Neural cell (in vitro differentiated cells): ENCODE measurements at regions not wholly inside any gene's neighbourhood (a gene's known extent, or its start where the extent isn't known, plus 50 kb on each side); places are given as distances from the start of the nearest gene placed in this dataset.

Experiments
- H2AFZ ChIP-seq: fragments of 200-600, 300-800 bp; sonication (generic), shearing (Covaris generic); 2 replicates; pipeline ENCODE4 v1.6.0; 2014; ENCODE audit warnings: low read depth, mild to moderate bottlenecking, antibody characterized with exemption, low read length, moderate library complexity
- H3F3A ChIP-seq: fragments of 200-600 bp; shearing (Covaris generic); 2 replicates; pipeline ENCODE4 v1.6.1; 2016; ENCODE audit warnings: mild to moderate bottlenecking, moderate library complexity, mixed read lengths, antibody characterized with exemption, low read length; ENCODE audit not compliant: insufficient read depth, poor library complexity, severe bottlenecking
- H3K27ac ChIP-seq: fragments of 200-600, 300-800 bp; sonication (generic), shearing (Covaris generic); 2 replicates; pipeline ENCODE4 v1.5.1; 2014; ENCODE audit warnings: mild to moderate bottlenecking, low read length, moderate library complexity
- H3K27me3 ChIP-seq: fragments of 300-800, 200-600 bp; sonication (generic), shearing (Covaris generic); 2 replicates; pipeline ENCODE4 v1.6.0; 2014; ENCODE audit warnings: mild to moderate bottlenecking, low read depth, low read length, moderate library complexity; ENCODE audit not compliant: insufficient read depth
- H3K36me3 ChIP-seq: fragments of 300-800, 200-600 bp; sonication (generic), shearing (Covaris generic); 2 replicates; pipeline ENCODE4 v1.5.1; 2014; ENCODE audit warnings: mild to moderate bottlenecking, antibody characterized with exemption, low read length, moderate library complexity; ENCODE audit not compliant: insufficient read depth
- H3K4me2 ChIP-seq: fragments of 300-800, 200-600 bp; sonication (generic), shearing (Covaris generic); 2 replicates; pipeline ENCODE4 v1.6.0; 2014; ENCODE audit warnings: mild to moderate bottlenecking, low read length
- H3K4me3 ChIP-seq: fragments of 300-800, 200-600 bp; sonication (generic), shearing (Covaris generic); 2 replicates; pipeline ENCODE4 v1.5.1; 2014; ENCODE audit warnings: mild to moderate bottlenecking, low read length, moderate library complexity
- H3K79me2 ChIP-seq: fragments of 200-600 bp; shearing (Covaris generic); replicated peaks from 2 replicates; pipeline ENCODE4 v1.6.0; 2014; ENCODE audit warnings: mild to moderate bottlenecking, low read length, moderate library complexity; ENCODE audit not compliant: insufficient read depth
- H3K9ac ChIP-seq: fragments of 300-800, 200-600 bp; sonication (generic), shearing (Covaris generic); 2 replicates; pipeline ENCODE4 v1.6.1; 2016; ENCODE audit warnings: mild to moderate bottlenecking, low read length, mixed read lengths
- H3K9me2 ChIP-seq: fragments of 200-600 bp; shearing (Covaris generic); 2 replicates; pipeline ENCODE4 v1.6.1; 2016; ENCODE audit warnings: mild to moderate bottlenecking, low read length, mixed read lengths; ENCODE audit not compliant: insufficient read depth
- H3K9me3 ChIP-seq: fragments of 200-600, 300-800 bp; sonication (generic), shearing (Covaris generic); 2 replicates; pipeline ENCODE4 v1.6.1; 2016; ENCODE audit warnings: mild to moderate bottlenecking, mixed run types, low read length, moderate library complexity, mixed read lengths
- H4K20me1 ChIP-seq: fragments of 200-600 bp; shearing (Covaris generic); 2 replicates; pipeline ENCODE4 v1.6.1; 2016; ENCODE audit warnings: mild to moderate bottlenecking, mixed run types; ENCODE audit not compliant: insufficient read depth
- CTCF ChIP-seq: fragments of 450-650 bp; IDR thresholded peaks from 2 replicates; pipeline ENCODE4 v1.5.1; 2014; ENCODE audit warnings: antibody characterized with exemption, mild to moderate bottlenecking, moderate library complexity; ENCODE audit not compliant: poor library complexity, severe bottlenecking
- EP300 ChIP-seq: fragments of 450-650 bp; conservative IDR thresholded peaks from 2 replicates; pipeline ENCODE4 v1.6.1; 2014; ENCODE audit warnings: antibody characterized with exemption, mild to moderate bottlenecking, moderate library complexity; ENCODE audit not compliant: poor library complexity, severe bottlenecking
- EZH2 ChIP-seq: fragments of 200-600, 300-800 bp; shearing (Covaris generic), sonication (generic); IDR thresholded peaks from 2 replicates; pipeline ENCODE4 v1.6.1; 2014; ENCODE audit warnings: antibody characterized with exemption, low read length, borderline replicate concordance, mild to moderate bottlenecking; ENCODE audit not compliant: insufficient read depth, poor library complexity, severe bottlenecking
- MXI1 ChIP-seq: fragments of 450-650 bp; conservative IDR thresholded peaks from 2 replicates; pipeline ENCODE4 v1.6.1; 2014; ENCODE audit warnings: antibody characterized with exemption, mild to moderate bottlenecking; ENCODE audit not compliant: poor library complexity, severe bottlenecking
- POLR2AphosphoS5 ChIP-seq: IDR thresholded peaks from 2 replicates; pipeline ENCODE4 v1.6.1; 2012
- RAD21 ChIP-seq: fragments of 450-650 bp; conservative IDR thresholded peaks from 2 replicates; pipeline ENCODE4 v1.6.1; 2014; ENCODE audit warnings: antibody characterized with exemption, mild to moderate bottlenecking, moderate library complexity
- SMC3 ChIP-seq: fragments of 450-650 bp; conservative IDR thresholded peaks from 2 replicates; pipeline ENCODE4 v1.6.1; 2014; ENCODE audit warnings: antibody characterized with exemption, mild to moderate bottlenecking, moderate library complexity; ENCODE audit not compliant: poor library complexity
- TAF1 ChIP-seq: IDR thresholded peaks from 2 replicates; pipeline ENCODE4 v1.6.1; 2012; ENCODE audit warnings: low read depth
- TF ChIP-seq, protein P1 (sequence below): IDR thresholded peaks from 2 replicates; pipeline ENCODE4 v1.6.1; 2012; ENCODE audit warnings: borderline replicate concordance

GRCh38 chr16:65583498-65583897 is 461.6 kb upstream of the CDH11 start:
- Histone ChIP-seq H3K9ac (no peak overlapping the region), H3F3A (no peaks in the 10 kb centered on the region), H3K79me2 (no peaks in the 10 kb centered on the region), H3K9me3 (no peaks in the 10 kb centered on the region), H3K27ac (no peak overlapping the region), H3K27me3 (no peaks in the 10 kb centered on the region), H3K36me3 (no peaks in the 10 kb centered on the region), H3K4me3 (no peak overlapping the region), H4K20me1 (no peaks in the 10 kb centered on the region), H2AFZ (no peak overlapping the region), H3K4me2 (no peak overlapping the region), H3K9me2 (no peaks in the 10 kb centered on the region)
- TF ChIP-seq MXI1 (no peak), EP300 (no peak), RAD21 (no peak), SMC3 (no peak), CTCF (no peak), EZH2 (no peak), POLR2AphosphoS5 (no peak), TAF1 (no peak)
- TF ChIP-seq, protein P1, sequence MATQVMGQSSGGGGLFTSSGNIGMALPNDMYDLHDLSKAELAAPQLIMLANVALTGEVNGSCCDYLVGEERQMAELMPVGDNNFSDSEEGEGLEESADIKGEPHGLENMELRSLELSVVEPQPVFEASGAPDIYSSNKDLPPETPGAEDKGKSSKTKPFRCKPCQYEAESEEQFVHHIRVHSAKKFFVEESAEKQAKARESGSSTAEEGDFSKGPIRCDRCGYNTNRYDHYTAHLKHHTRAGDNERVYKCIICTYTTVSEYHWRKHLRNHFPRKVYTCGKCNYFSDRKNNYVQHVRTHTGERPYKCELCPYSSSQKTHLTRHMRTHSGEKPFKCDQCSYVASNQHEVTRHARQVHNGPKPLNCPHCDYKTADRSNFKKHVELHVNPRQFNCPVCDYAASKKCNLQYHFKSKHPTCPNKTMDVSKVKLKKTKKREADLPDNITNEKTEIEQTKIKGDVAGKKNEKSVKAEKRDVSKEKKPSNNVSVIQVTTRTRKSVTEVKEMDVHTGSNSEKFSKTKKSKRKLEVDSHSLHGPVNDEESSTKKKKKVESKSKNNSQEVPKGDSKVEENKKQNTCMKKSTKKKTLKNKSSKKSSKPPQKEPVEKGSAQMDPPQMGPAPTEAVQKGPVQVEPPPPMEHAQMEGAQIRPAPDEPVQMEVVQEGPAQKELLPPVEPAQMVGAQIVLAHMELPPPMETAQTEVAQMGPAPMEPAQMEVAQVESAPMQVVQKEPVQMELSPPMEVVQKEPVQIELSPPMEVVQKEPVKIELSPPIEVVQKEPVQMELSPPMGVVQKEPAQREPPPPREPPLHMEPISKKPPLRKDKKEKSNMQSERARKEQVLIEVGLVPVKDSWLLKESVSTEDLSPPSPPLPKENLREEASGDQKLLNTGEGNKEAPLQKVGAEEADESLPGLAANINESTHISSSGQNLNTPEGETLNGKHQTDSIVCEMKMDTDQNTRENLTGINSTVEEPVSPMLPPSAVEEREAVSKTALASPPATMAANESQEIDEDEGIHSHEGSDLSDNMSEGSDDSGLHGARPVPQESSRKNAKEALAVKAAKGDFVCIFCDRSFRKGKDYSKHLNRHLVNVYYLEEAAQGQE: no peak

GRCh38 chr16:65579050-65579449 is 457.2 kb upstream of the CDH11 start:
- no peaks in the 10 kb centered on the region for H3K36me3 ChIP-seq
- H3K9me3 ChIP-seq: no peaks in the 10 kb centered on the region
- H3K4me3 ChIP-seq: no peak overlapping the region
- H3K9ac ChIP-seq: no peak overlapping the region
- H3K9me2 ChIP-seq: no peaks in the 10 kb centered on the region
- no peaks in the 10 kb centered on the region for H3F3A ChIP-seq
- no peak for TF ChIP-seq RAD21
- no peak for TF ChIP-seq CTCF
- no peak for TF ChIP-seq SMC3
- TF ChIP-seq EZH2: no peak
- TF ChIP-seq MXI1: no peak
- no peak for TF ChIP-seq POLR2AphosphoS5
- TF ChIP-seq TAF1: no peak
- no peak for TF ChIP-seq EP300
- TF ChIP-seq, protein P1: no peak
- no peak overlapping the region for H3K27ac ChIP-seq
- no peaks in the 10 kb centered on the region for H3K79me2 ChIP-seq
- no peak overlapping the region for H3K4me2 ChIP-seq
- no peak overlapping the region for H2AFZ ChIP-seq
- H4K20me1 ChIP-seq: no peaks in the 10 kb centered on the region
- no peaks in the 10 kb centered on the region for H3K27me3 ChIP-seq
